ENCODE measurements at regions not wholly inside any gene's neighbourhood (a gene's known extent, or its start where the extent isn't known, plus 50 kb on each side); places are given as distances from the start of the nearest gene placed in this dataset.

- TF ChIP-seq POLR2A (IDR thresholded peaks at IDR 0.05; ENCODE audit: low read depth, low read length) = no peak
- TF ChIP-seq TAF1 (IDR thresholded peaks at IDR 0.05; ENCODE audit: borderline replicate concordance, low read depth, low read length) = no peak
Observed at GRCh38 chr6:48401016-48401415, 290.0 kb upstream of the PTCHD4 start.
